ENCODE measurements at regions not wholly inside any gene's neighbourhood (a gene's known extent, or its start where the extent isn't known, plus 50 kb on each side); places are given as distances from the start of the nearest gene placed in this dataset.

DNA sequence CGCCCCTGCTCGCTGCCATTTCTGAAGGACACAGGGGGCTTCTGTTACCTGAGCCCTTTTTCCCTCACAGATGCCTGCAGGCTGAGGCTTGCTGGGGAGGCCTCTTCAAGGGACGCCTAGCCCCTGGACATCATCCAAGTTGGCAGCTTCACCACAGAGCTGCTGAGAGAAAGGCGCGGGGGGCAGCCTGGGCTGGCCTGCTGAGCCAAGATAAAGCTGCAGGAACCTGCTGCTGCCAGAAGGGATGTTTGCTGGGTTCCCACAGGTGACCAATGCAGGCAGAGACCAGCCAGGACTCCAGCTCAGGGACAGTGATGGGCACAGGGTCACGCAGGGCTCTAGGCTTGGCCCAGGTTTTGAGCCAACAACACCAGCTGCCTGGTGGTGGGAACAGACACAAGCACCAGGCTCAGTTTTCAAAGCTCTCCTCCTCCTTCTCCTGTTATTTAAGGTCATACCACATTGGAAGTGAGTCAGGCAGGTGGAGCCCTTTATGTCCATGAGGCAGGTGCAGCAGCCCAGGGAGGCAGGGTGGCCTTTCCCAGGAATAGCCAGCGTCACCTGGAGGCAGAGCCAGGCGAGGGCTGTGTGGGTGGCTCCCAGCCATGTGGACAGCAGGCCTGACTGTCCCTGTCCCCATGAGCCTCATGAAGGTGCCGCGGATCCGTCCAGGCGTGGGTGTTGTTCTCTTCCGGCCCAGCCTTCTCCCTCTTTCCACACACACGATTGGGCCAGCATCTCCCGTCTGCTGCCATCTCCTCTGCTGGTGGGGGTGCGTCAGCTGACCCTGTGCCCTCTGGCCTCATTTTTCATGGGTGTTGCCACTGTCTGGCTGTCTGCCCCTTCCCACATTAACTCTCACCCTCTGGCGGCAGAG lies 515.5 kb upstream of the MYT1L start:
- in situ Hi-C loops (cut with HindIII; ENCODE audit: low sequenced_read_pairs): no loop called here
- DNase-seq (ENCODE audit: low read depth): no peak
- no peak for TF ChIP-seq CTCF (IDR thresholded peaks at IDR 0.05; ENCODE audit: low read depth, low read length, missing control alignments)
- H3K4me3 ChIP-seq (ENCODE audit: low read depth, low read length): no peak overlapping the region

DNA sequence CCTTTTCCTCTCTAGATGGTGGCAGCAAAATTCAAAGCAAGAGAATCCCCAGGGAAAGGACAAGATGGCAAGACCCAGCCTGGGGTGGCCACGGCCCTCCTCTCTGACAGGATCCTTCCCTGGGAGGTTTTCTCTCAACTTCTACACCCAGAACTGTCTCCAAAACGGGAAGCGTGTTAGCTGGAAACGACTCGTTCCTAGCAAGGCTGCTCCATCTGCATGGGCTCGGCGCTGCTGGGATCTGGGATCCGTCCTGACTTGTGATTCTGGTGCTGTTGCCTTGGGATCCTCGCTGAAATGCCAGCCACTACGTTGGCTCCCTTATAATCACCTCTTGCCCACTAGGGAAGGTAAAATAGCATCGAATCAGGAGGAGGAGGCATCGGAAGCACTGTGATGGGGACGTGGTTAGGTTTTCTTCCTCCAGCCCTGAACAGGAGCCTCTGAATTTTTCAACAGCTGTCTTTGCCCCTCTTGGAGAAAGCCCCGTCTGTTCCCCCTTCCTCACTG lies 514.8 kb upstream of the MYT1L start:
- no peak overlapping the region for H3K4me3 ChIP-seq (ENCODE audit: low read depth, low read length)
- no peak for TF ChIP-seq CTCF (IDR thresholded peaks at IDR 0.05; ENCODE audit: low read depth, low read length, missing control alignments)
- no peak for DNase-seq (ENCODE audit: low read depth)
- in situ Hi-C loops (cut with HindIII; ENCODE audit: low sequenced_read_pairs): no loop called here

GRCh38 chr2:2845267-2845666 lies 514.2 kb upstream of the MYT1L start:
- in situ Hi-C loops (cut with HindIII; ENCODE audit: low sequenced_read_pairs): no loop called here
- DNase-seq (ENCODE audit: low read depth): no peak
- H3K4me3 ChIP-seq (ENCODE audit: low read depth, low read length): no peak overlapping the region
- TF ChIP-seq CTCF (IDR thresholded peaks at IDR 0.05; ENCODE audit: low read depth, low read length, missing control alignments): no peak

DNA sequence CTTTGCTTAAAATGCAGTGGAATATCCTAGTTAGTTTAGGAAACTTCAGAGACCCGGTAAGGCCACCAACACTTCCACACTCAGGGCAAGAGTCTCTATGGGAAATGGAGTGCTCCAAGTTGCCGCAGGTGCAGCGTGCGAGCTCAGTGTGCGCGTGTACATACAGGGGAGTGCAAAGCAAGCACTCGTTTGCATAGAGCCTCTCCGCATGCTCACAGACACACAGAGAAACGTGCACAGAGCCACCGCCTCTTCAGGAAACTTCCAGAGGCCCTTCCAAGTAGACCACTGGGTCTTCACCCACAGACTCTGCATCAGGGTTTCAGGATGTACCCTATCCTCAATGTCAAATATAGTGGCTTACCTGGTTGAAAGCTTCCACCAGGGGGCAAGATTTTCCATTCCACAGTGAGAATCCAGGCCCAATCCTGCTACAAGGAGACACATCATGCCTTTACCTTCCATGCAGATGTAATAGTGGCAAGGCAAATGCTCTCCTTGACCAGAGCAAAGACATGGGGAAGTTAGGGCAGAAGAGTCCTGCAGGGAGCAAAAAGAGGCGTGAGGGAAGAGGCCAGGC lies 513.0 kb upstream of the MYT1L start:
- no peak for DNase-seq (ENCODE audit: low read depth)
- in situ Hi-C loops (cut with HindIII; ENCODE audit: low sequenced_read_pairs): no loop called here
- no peak overlapping the region for H3K4me3 ChIP-seq (ENCODE audit: low read depth, low read length)
- TF ChIP-seq CTCF (IDR thresholded peaks at IDR 0.05; ENCODE audit: low read depth, low read length, missing control alignments): no peak

GRCh38 chr2:2842466-2842865 lies 511.4 kb upstream of the MYT1L start:
- H3K4me3 ChIP-seq (ENCODE audit: low read depth, low read length): no peak overlapping the region
- DNase-seq (ENCODE audit: low read depth): no peak
- TF ChIP-seq CTCF (IDR thresholded peaks at IDR 0.05; ENCODE audit: low read depth, low read length, missing control alignments): no peak
- in situ Hi-C loops (cut with HindIII; ENCODE audit: low sequenced_read_pairs): no loop called here

GRCh38 chr2:2840681-2841300 lies 509.7 kb upstream of the MYT1L start:
- in situ Hi-C loops (cut with HindIII; ENCODE audit: low sequenced_read_pairs): no loop called here
- no peak for DNase-seq (ENCODE audit: low read depth)
- no peak for TF ChIP-seq CTCF (IDR thresholded peaks at IDR 0.05; ENCODE audit: low read depth, low read length, missing control alignments)
- H3K4me3 ChIP-seq (ENCODE audit: low read depth, low read length): no peak overlapping the region

All from astrocyte of the cerebellum (primary cell).